Glomerular visceral epithelial cell (primary cell): ENCODE measurements at regions not wholly inside any gene's neighbourhood (a gene's known extent, or its start where the extent isn't known, plus 50 kb on each side); places are given as distances from the start of the nearest gene placed in this dataset.

Experiments
- DNase-seq: peaks from one replicate; pipeline ENCODE4 v3.0.0-alpha.2; 2016; ENCODE audit errors: extremely low spot score

DNA sequence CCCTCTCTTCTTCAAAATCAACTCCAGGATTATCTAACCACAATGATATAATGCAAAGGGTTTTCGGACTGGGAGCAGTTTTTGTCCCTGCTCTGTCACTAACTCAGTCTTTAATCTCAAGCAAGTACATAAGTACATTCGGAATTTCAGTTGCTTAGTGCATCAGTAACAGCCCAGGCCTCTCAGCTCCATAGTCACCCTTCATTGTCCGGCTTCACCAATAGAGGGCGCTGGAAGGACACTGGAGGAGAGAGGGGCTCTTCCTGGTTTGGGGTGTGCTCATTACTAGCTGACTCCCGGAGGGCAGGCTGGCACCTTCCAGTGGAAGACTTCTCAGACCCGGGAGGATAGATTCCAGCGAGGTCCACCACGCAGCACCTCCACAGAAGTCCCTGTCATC lies 90.4 kb upstream of the PDGFD start:
- DNase-seq: peak; percentile 28

DNA sequence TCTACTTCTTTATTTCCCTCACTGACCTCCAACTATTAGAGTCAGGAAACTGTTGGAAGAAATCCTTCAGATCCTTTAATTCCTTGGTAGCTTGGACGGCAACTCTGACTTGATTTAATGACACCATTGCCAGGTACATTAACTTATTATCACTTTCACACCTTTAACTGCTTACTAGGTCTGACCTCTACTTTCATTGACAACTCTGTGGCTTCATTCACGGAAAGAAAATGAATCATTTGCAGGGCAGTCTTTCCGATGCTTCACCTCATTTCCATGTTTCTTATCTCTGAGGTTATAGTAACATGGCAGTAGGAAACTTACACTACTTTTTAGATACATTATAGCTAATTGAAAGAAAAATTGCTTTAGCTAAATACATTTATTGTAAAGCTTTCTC lies 82.6 kb upstream of the PDGFD start:
- no peak for DNase-seq

DNA sequence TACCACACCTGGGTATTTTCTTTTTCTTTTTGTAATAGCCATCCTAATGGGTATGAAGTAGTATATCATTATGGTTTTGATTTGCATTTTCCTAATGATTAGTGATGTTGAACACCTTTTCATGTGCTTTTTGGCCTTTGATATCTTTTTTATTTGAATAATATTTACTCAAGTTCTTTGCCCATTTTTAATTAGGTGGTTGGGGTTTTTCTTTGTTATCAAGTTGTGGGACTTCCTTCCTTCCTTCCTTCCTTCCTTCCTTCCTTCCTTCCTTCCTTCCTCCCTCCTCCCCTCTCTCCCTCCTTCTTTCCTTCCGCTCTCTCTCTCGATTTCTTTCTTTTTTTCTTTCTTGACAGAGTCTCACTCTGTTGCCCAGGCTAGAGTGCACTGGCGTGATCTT lies 75.0 kb upstream of the PDGFD start:
- no peak for DNase-seq

DNA sequence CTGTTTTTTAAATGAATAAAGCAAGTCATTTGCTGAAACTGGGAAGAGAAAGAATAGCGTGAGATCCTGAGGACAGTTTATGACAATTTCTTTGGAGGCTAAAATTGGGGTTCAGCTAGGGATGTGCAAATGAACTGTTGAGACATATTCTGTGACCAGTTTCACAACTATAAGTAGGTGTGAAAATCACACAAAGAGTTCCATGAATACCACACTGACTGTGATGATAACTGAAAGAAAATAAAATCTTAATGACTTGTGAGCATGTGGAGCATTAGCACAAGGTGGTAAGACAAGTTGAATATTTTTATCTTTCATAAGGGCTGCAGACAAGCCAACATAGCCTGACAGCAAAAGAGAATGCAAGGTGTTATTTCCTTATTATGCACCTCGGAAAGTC lies 61.1 kb upstream of the PDGFD start:
- no peak for DNase-seq

DNA sequence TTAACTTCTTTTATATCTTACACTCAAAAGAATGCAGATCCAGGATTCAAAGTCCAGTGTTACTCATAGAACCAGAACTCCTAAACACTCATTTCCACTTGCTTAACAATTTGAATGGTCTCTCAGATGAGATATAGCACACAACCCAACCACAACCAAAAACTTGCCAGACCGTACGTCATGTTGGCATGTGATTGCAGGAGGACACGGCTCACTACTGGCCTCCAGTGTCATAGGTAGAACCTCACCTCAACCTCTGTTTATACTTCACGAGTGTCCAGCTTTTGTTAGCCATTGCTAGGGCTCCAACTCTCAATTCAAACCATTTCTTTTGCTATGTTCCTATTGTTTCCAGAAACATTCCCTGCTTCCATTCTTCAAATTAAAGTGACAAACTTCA lies 58.5 kb upstream of the PDGFD start:
- no peak for DNase-seq

DNA sequence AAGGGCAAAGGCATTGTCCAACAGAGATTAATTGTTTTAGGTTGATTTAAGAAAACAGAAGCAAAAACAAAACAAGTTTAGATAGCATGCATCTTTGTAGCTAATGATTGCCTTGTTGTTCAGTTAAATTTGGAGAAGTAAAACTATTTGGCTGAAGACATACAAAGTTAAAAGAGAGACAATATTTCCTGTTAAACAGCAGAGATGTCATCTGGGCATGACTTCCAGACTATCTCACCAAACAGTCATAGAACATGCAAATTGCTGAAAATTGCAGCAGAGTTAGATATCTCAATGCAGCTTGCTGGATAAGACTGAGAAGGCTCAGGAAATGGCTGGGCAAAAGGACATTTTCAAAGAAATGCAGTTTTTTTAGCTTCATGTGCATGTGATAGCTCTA lies 57.5 kb upstream of the PDGFD start:
- DNase-seq: no peak

DNA sequence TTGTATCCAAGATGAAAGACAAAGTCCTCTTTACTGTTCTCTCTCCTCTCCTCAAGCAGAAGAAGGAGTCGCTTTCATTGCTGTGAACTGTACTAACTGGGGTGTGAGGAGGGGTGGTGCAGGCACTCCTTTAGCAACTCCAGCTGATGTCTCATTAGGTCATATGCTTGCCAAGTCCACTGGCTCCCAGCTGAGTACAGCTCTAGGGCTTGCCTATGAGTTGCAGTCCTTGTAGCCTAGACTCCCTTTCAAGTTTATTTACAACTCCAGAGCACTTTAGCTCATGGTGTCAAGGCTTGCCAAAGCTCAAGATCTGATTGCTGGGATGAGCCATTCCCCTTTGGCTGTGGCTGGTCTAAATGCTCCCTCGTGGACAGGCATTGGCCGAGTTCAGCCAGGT lies 55.1 kb upstream of the PDGFD start:
- DNase-seq: no peak

DNA sequence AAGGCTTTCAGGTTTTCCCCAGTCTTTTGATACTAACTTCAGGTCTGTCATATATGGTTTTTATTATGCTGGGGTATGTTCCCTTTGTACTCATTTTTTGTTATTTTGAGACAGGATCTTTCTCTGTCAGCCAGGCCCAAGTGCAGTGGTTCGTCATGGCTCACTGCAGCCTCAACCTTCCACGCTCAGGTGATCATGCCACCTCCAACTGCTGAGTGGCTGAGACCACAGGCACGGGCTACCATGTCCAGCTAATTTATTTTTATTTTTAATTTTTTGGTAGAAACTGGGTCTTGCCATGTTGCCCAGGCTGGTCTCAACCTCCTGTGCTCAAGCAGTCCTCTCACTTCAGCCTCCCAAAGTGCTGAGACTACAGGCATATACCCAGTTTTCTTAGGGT lies 50.6 kb upstream of the PDGFD start:
- no peak for DNase-seq
